ENCODE measurements at regions not wholly inside any gene's neighbourhood (a gene's known extent, or its start where the extent isn't known, plus 50 kb on each side); places are given as distances from the start of the nearest gene placed in this dataset.

GRCh38 chr2:118761771-118762170, 85.7 kb downstream of the EN1 start:
- no peak for DNase-seq (ENCODE audit: extremely low read depth, low read depth)
- no peak for TF ChIP-seq CTCF (IDR thresholded peaks at IDR 0.05; ENCODE audit: low read depth, low read length, missing control alignments)
- H3K4me3 ChIP-seq (replicated peaks; ENCODE audit: low read depth, low read length): no peak overlapping the region

- no peak for TF ChIP-seq CTCF (IDR thresholded peaks at IDR 0.05; ENCODE audit: low read depth, low read length, missing control alignments)
- DNase-seq (ENCODE audit: extremely low read depth, low read depth): no peak
- no peak overlapping the region for H3K4me3 ChIP-seq (replicated peaks; ENCODE audit: low read depth, low read length)
Observed at GRCh38 chr2:118755901-118756300, 91.5 kb downstream of the EN1 start.

GRCh38 chr2:118755384-118755783, 92.1 kb downstream of the EN1 start:
- no peak overlapping the region for H3K4me3 ChIP-seq (replicated peaks; ENCODE audit: low read depth, low read length)
- TF ChIP-seq CTCF (IDR thresholded peaks at IDR 0.05; ENCODE audit: low read depth, low read length, missing control alignments): no peak
- DNase-seq (ENCODE audit: extremely low read depth, low read depth): no peak

GRCh38 chr2:118752762-118753429, 94.6 kb downstream of the EN1 start:
- no peak overlapping the region for H3K4me3 ChIP-seq (replicated peaks; ENCODE audit: low read depth, low read length)
- TF ChIP-seq CTCF (IDR thresholded peaks at IDR 0.05; ENCODE audit: low read depth, low read length, missing control alignments): no peak
- DNase-seq (ENCODE audit: extremely low read depth, low read depth): no peak

GRCh38 chr2:118750959-118751565, 96.4 kb downstream of the EN1 start:
- no peak for DNase-seq (ENCODE audit: extremely low read depth, low read depth)
- TF ChIP-seq CTCF (IDR thresholded peaks at IDR 0.05; ENCODE audit: low read depth, low read length, missing control alignments): no peak

GRCh38 chr2:118748245-118748885, 99.1 kb downstream of the EN1 start:
- no peak for DNase-seq (ENCODE audit: extremely low read depth, low read depth)
- H3K4me3 ChIP-seq (replicated peaks; ENCODE audit: low read depth, low read length): no peak overlapping the region
- TF ChIP-seq CTCF (IDR thresholded peaks at IDR 0.05; ENCODE audit: low read depth, low read length, missing control alignments): no peak

More at GRCh38 chr2:118750959-118751565, 96.4 kb downstream of the EN1 start:
- H3K4me3 ChIP-seq (replicated peaks; ENCODE audit: low read depth, low read length): no peak overlapping the region
